LNCAP (cell line): ENCODE measurements at regions not wholly inside any gene's neighbourhood (a gene's known extent, or its start where the extent isn't known, plus 50 kb on each side); places are given as distances from the start of the nearest gene placed in this dataset.

Source experiments
- CTCF ChIP-seq: fragments of 450-650 bp; IDR thresholded peaks from 2 replicates; pipeline ENCODE4 v1.5.1; 2017; ENCODE audit warnings: mild to moderate bottlenecking

GRCh38 chr3:33943277-33943676, 144.8 kb downstream of the PDCD6IP start:
- TF ChIP-seq CTCF = no peak

DNA sequence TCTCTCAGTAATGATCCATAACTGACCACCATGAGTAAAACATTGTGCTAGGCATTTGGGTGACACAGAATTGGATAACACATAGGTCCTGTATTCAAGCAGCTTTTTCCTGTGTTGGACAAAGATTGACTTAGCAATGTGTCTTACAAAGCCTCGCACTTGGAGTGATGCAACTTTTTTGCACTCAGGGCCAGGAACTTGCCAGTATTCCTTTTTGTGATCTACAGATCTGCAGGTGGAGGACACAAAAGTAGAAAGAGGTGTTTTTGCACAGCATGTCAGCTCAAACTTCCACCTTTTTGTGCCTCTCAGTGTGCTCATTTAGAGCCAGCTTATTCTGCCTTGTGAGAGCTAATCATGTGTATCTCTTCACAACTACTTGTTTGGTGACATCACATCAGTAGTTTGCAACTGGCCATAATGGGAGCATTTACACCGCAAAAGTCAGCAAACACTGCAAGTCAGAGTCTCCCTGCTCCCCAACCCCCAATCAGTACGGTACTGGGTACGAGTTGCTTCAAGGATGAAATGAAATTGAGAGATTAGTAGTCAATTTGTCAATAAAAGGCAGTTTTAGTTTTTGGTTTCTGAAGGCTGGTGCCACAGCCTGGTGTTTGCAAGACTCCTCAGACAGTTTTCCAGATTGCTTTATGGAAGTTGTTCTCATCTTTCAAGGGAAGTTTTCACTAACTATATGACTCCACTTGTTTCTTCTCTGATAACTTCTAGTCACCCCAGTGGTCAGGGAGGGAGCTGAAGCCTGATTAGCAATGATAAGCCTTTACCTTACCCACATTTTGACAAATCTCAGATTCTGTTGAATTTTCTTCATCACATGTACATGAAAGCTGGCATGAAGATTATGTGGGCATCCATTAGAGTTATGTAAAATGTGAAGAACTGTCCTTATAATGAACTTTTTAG, 149.1 kb downstream of the PDCD6IP start:
- no peak for TF ChIP-seq CTCF

DNA sequence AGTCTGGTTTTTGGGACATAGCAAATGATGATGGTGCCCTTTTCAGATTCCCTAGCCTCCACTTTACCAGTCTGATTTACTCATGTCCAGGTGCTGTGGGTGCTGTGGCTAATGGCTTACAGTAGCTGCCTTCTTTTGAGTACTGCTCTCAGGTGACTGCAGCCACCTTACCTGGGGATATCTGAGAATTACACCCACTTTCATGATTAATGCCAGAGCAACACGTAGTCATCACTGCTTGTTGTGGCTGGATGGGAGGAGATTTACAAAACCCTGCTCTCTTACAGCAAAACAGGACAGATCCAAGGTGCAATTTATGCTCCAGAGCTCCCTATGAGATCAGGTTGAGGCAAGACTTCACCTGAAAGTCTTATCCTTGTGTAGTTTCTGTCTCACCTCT, 150.6 kb downstream of the PDCD6IP start:
- TF ChIP-seq CTCF = no peak

DNA sequence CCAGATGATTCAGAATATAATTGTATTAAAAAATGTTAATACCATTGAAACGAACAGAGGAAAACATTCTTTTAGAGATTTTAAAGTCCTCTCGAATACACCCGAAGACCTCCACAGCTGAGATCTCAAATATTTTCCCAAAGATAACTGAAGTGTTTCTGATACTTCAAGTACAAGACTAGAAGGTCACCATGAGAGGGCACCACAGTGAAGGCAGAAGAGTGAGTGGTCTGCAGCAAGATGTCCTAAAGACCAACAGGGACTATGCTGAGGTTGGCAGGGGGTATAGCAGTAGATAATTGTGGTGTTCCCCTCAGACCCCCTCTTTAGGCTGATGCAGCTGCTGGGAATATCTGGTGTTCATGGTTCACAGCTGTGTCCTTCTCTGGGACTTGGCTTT, 156.5 kb downstream of the PDCD6IP start:
- no peak for TF ChIP-seq CTCF

- TF ChIP-seq CTCF = no peak
Observed at GRCh38 chr3:33956206-33956605, 157.8 kb downstream of the PDCD6IP start.

DNA sequence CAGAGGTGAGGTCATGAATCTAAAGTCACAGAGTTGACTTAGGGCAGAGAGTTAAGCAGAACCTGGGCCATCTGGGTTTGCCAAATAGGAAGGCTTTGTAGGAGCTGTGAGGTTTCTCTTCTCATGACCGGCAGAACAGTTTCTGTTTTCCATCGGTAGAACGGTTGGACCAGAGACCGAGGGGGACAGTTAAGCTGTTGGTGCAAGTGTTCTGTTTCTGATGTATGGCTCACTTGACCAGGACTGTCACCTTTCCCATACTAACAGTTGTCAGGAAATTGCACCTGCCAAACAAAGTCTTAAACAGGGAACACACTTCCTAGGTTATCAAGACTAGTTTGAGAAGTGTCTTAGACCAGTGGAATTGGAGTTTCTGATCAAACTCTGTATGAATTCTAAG, 158.3 kb downstream of the PDCD6IP start:
- no peak for TF ChIP-seq CTCF

DNA sequence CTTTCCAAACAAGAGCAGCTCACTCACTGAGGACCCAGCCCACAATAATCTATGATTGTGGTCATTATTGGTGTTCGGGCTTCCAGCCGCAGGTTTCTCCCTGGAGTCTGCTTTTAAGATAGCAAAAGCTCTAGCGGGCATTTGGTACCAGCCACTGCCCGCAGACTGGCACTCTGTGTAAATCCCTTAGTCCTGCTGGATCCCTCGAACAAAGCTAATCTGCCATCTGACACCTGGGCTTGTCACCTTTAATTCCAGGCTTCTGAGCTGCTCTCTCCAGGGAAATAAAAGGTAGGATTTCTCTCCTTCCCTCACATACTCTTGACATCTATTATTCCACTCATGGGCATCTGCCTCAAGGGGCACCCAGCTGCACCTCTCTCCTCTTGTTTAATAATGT, 158.7 kb downstream of the PDCD6IP start:
- TF ChIP-seq CTCF = no peak
